H1 (cell line): ENCODE measurements at regions not wholly inside any gene's neighbourhood (a gene's known extent, or its start where the extent isn't known, plus 50 kb on each side); places are given as distances from the start of the nearest gene placed in this dataset.

ENCODE experiments used
- CTCF ChIA-PET: fragments of 300-600 bp; sonication (Branson Sonifier 250); formaldehyde crosslinking; loops from one replicate; lab custom pipeline; 2021; ENCODE audit not compliant: partially characterized antibody; lab: Charles Lee
- POLR2A ChIA-PET: fragments of 300-600 bp; sonication (Branson Sonifier 250); formaldehyde crosslinking; loops from one replicate; lab custom pipeline; 2021; ENCODE audit warnings: inconsistent platforms; ENCODE audit not compliant: partially characterized antibody; lab: Charles Lee
- DNase-seq, 2 experiments: peaks; one replicate each; pipeline versions ENCODE4 v3.0.0 to v3.0.0-alpha.2; 2010 to 2022; ENCODE audit warnings: low spot score in 2 of 2, low read depth in 1 of 2, mixed read lengths in 1 of 2
- FAIRE-seq: peaks from 2 replicates; lab custom pipeline; 2011; peaks lifted over from hg19 to GRCh38; lab: Jason Lieb, UNC
- H2AFZ ChIP-seq: 2 replicates; pipeline ENCODE4 v1.8.1; 2012; ENCODE audit warnings: low read length, inconsistent platforms
- H2AK5ac ChIP-seq: 2 replicates; pipeline ENCODE4 v1.6.1; 2013; ENCODE audit warnings: low read depth, low read length
- H2BK120ac ChIP-seq: replicated peaks from 2 replicates; pipeline ENCODE3; 2013; ENCODE audit warnings: low read depth, low read length, inconsistent platforms
- H2BK12ac ChIP-seq: 2 replicates; pipeline ENCODE4 v1.6.1; 2013; ENCODE audit warnings: low read depth, low read length
- H2BK15ac ChIP-seq: 2 replicates; pipeline ENCODE4 v1.6.1; 2013; ENCODE audit warnings: low read length
- H2BK20ac ChIP-seq: 2 replicates; pipeline ENCODE4 v1.6.1; 2013; ENCODE audit warnings: low read length
- H2BK5ac ChIP-seq: 2 replicates; pipeline ENCODE4 v1.6.1; 2013; ENCODE audit warnings: low read depth, low read length
- H3K14ac ChIP-seq: 2 replicates; pipeline ENCODE4 v1.6.1; 2013; ENCODE audit warnings: inconsistent platforms; ENCODE audit not compliant: insufficient read length
- H3K18ac ChIP-seq: 2 replicates; pipeline ENCODE4 v1.6.1; 2013; ENCODE audit warnings: low read length; ENCODE audit errors: extremely low read depth
- H3K23ac ChIP-seq: 2 replicates; pipeline ENCODE4 v1.6.1; 2013; ENCODE audit warnings: inconsistent platforms; ENCODE audit not compliant: insufficient read length
- H3K23me2 ChIP-seq: 2 replicates; pipeline ENCODE4 v1.6.1; 2013; ENCODE audit warnings: low read depth, low read length
- H3K27ac ChIP-seq: 2 replicates; pipeline ENCODE4 v1.6.1; 2011; ENCODE audit warnings: low read depth, low read length, inconsistent platforms
- H3K27me3 ChIP-seq, 4 experiments: replicated peaks in 1 of 4; 1 replicate in 1 of 4; 2 replicates in 3 of 4; pipeline versions ENCODE4 v1.6.1 to v1.8.1; 2011 to 2013; ENCODE audit warnings: low read length in 3 of 4, mild to moderate bottlenecking in 3 of 4, inconsistent platforms in 2 of 4, mixed read lengths in 2 of 4, moderate library complexity in 1 of 4; ENCODE audit not compliant: control insufficient read depth in 3 of 4, insufficient read depth in 3 of 4; ENCODE audit errors: extremely low read depth in 1 of 4
- H3K36me3 ChIP-seq, 4 experiments: 2 replicates each; pipeline versions ENCODE4 v1.6.1 to v1.8.1; 2011 to 2013; ENCODE audit warnings: mild to moderate bottlenecking in 4 of 4, low read length in 3 of 4, moderate library complexity in 2 of 4, control low read depth in 1 of 4, inconsistent platforms in 1 of 4; ENCODE audit not compliant: insufficient read depth in 4 of 4, control insufficient read depth in 2 of 4
- H3K4ac ChIP-seq: replicated peaks from 2 replicates; pipeline ENCODE3; 2013; ENCODE audit warnings: low read length, low read depth, mixed read lengths, inconsistent platforms; ENCODE audit not compliant: insufficient read length
- H3K4me1 ChIP-seq, 4 experiments: replicated peaks in 1 of 4; 1 replicate in 1 of 4; 2 replicates in 3 of 4; pipeline versions ENCODE4 v1.6.1 to v1.8.1; 2011 to 2013; ENCODE audit warnings: low read length in 3 of 4, inconsistent platforms in 2 of 4, mixed read lengths in 1 of 4; ENCODE audit not compliant: insufficient read depth in 4 of 4, control insufficient read depth in 3 of 4
- H3K4me2 ChIP-seq, 2 experiments: 2 replicates each; pipeline versions ENCODE4 v1.6.1 to v1.8.1; 2011 to 2013; ENCODE audit warnings: low read depth in 2 of 2, low read length in 2 of 2, control low read depth in 1 of 2, inconsistent platforms in 1 of 2, mild to moderate bottlenecking in 1 of 2; ENCODE audit not compliant: insufficient read depth in 1 of 2
- H3K4me3 ChIP-seq, 4 experiments: fragments of 200-600, 300-600 bp in 1 of 4; sonication (generic), shearing (Covaris generic), sonication (Bioruptor Twin) in 1 of 4; 2 replicates each; pipeline versions ENCODE4 v1.5.1 to v1.8.1; 2011 to 2016; ENCODE audit warnings: low read length in 4 of 4, low read depth in 3 of 4, control low read depth in 2 of 4, inconsistent platforms in 2 of 4, mild to moderate bottlenecking in 2 of 4, mixed read lengths in 1 of 4, moderate library complexity in 1 of 4; ENCODE audit not compliant: insufficient read depth in 2 of 4; ENCODE audit errors: extremely low read depth in 1 of 4
- H3K56ac ChIP-seq: replicated peaks from 2 replicates; pipeline ENCODE3; 2013; ENCODE audit warnings: low read depth, mild to moderate bottlenecking, mixed read lengths, low read length, inconsistent platforms; ENCODE audit not compliant: insufficient read length
- H3K79me1 ChIP-seq: 2 replicates; pipeline ENCODE4 v1.6.1; 2013; ENCODE audit warnings: low read depth, low read length, control low read depth
- H3K79me2 ChIP-seq, 2 experiments: 2 replicates each; pipeline versions ENCODE4 v1.6.1 to v1.8.1; 2012 to 2013; ENCODE audit warnings: low read length in 2 of 2, mild to moderate bottlenecking in 2 of 2, inconsistent platforms in 1 of 2; ENCODE audit not compliant: insufficient read depth in 2 of 2, control insufficient read depth in 1 of 2
- H3K9ac ChIP-seq, 4 experiments: replicated peaks in 1 of 4; 1 replicate in 1 of 4; 2 replicates in 3 of 4; pipeline versions ENCODE4 v1.6.1 to v1.8.1; 2011 to 2013; ENCODE audit warnings: low read depth in 3 of 4, low read length in 3 of 4, control low read depth in 2 of 4, mild to moderate bottlenecking in 2 of 4, moderate library complexity in 2 of 4, inconsistent platforms in 1 of 4; ENCODE audit errors: extremely low read depth in 1 of 4
- H3K9me3 ChIP-seq, 2 experiments: 2 replicates each; pipeline versions ENCODE4 v1.6.1 to v1.8.1; 2012 to 2013; ENCODE audit warnings: mild to moderate bottlenecking in 2 of 2, moderate library complexity in 2 of 2, control low read depth in 1 of 2, inconsistent platforms in 1 of 2, low read depth in 1 of 2, low read length in 1 of 2, mixed read lengths in 1 of 2; ENCODE audit not compliant: insufficient read depth in 2 of 2
- H4K20me1 ChIP-seq, 2 experiments: replicated peaks in 1 of 2; 2 replicates each; pipeline versions ENCODE3 to v1.8.1; 2011 to 2013; ENCODE audit warnings: inconsistent platforms in 2 of 2, low read length in 2 of 2, mild to moderate bottlenecking in 1 of 2; ENCODE audit not compliant: insufficient read depth in 2 of 2, control insufficient read depth in 1 of 2
- H4K5ac ChIP-seq: 2 replicates; pipeline ENCODE4 v1.6.1; 2013; ENCODE audit warnings: low read length, low read depth, mixed read lengths, inconsistent platforms; ENCODE audit not compliant: insufficient read length
- H4K8ac ChIP-seq: 2 replicates; pipeline ENCODE4 v1.8.0; 2013; ENCODE audit warnings: mild to moderate bottlenecking, moderate library complexity, low read length, inconsistent platforms; ENCODE audit not compliant: insufficient read depth; ENCODE audit errors: extremely low read depth
- H4K91ac ChIP-seq: replicated peaks from 2 replicates; pipeline ENCODE3; 2013; ENCODE audit warnings: low read length, mixed read lengths, inconsistent platforms; ENCODE audit not compliant: insufficient read length
- CHD1 ChIP-seq: IDR thresholded peaks from 2 replicates; pipeline ENCODE4 v1.6.1; 2012; ENCODE audit warnings: low read depth, low read length, improper control_type of control experiment
- GABPA ChIP-seq: IDR thresholded peaks from 2 replicates; pipeline ENCODE4 v1.6.1; 2011; ENCODE audit warnings: mild to moderate bottlenecking, low read length, moderate library complexity, borderline replicate concordance; ENCODE audit not compliant: insufficient read depth
- KDM4A ChIP-seq: IDR thresholded peaks from one replicate; pipeline ENCODE4 v1.7.1; 2012; ENCODE audit warnings: low read depth, mild to moderate bottlenecking, moderate library complexity, low read length, inconsistent platforms; ENCODE audit not compliant: severe bottlenecking
- RAD21 ChIP-seq, 2 experiments: IDR thresholded peaks in 1 of 2; conservative IDR thresholded peaks in 1 of 2; 2 replicates each; pipeline ENCODE4 v1.6.1; 2011; ENCODE audit warnings: low read depth in 2 of 2, low read length in 2 of 2, improper control_type of control experiment in 1 of 2, inconsistent platforms in 1 of 2, mild to moderate bottlenecking in 1 of 2, moderate library complexity in 1 of 2
- SAP30 ChIP-seq: fragments of 300-600 bp; sonication (generic); IDR thresholded peaks from 2 replicates; pipeline ENCODE4 v1.7.1; 2012; ENCODE audit warnings: low read length, moderate library complexity, mild to moderate bottlenecking, inconsistent platforms; ENCODE audit not compliant: insufficient read depth, insufficient replicate concordance
- SRF ChIP-seq: IDR thresholded peaks from 2 replicates; pipeline ENCODE4 v1.6.1; 2011; ENCODE audit warnings: mild to moderate bottlenecking, low read depth, low read length, moderate library complexity
- SUZ12 ChIP-seq: fragments of 200-600 bp; sonication (generic); IDR thresholded peaks from 2 replicates; pipeline ENCODE4 v1.6.1; 2012; ENCODE audit warnings: mild to moderate bottlenecking, inconsistent platforms, low read length, moderate library complexity, mixed read lengths
- TBP ChIP-seq: IDR thresholded peaks from 2 replicates; pipeline ENCODE4 v1.6.1; 2011; ENCODE audit warnings: low read depth, low read length, improper control_type of control experiment
- USF2 ChIP-seq: IDR thresholded peaks from 2 replicates; pipeline ENCODE4 v1.6.1; 2011; ENCODE audit warnings: low read length, improper control_type of control experiment
- YY1 ChIP-seq: IDR thresholded peaks from 2 replicates; pipeline ENCODE4 v1.6.1; 2011; ENCODE audit warnings: low read depth, mild to moderate bottlenecking, low read length
- TF ChIP-seq, protein P1 (sequence below): IDR thresholded peaks from 2 replicates; pipeline ENCODE4 v1.6.1; 2011; ENCODE audit warnings: low read depth, mild to moderate bottlenecking, low read length; ENCODE audit not compliant: insufficient read depth
- TF ChIP-seq, protein P2 (sequence below): IDR thresholded peaks from 2 replicates; pipeline ENCODE4 v1.6.1; 2012; ENCODE audit warnings: low read length, inconsistent platforms

DNA sequence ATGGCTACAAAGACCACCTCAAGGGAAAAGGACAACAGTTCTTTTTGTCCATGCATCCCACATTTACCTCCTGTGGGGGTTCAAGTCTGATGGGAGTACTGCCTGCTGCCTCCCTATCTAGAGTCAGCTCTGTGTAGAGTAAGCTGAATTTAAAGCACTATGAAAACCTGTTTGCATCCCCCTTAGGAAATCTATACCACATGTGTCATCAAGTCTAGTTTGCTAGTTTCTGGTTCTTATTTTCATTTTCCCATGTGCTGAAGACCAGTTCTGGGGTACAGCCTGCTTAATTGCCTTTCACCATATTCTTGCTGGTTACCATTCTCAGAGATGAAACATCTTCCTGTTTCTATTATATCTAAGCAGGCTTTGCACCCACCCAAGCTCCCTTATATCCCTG is 470.3 kb downstream of the MBD2 start:
- CTCF ChIA-PET = no interaction called here
- Histone ChIP-seq H3K9me3 (no peaks in the 10 kb centered on the region), H3K4me2 (no peak overlapping the region), H2BK12ac (no peak overlapping the region), H3K4me1 (no peaks in the 10 kb centered on the region), H2BK15ac (no peak overlapping the region), H3K27me3 (no peaks in the 10 kb centered on the region), H3K9ac (no peak overlapping the region), H3K4me3 (no peak overlapping the region), H3K14ac (no peak overlapping the region), H3K23ac (no peak overlapping the region), H4K20me1 (no peaks in the 10 kb centered on the region), H4K5ac (no peak overlapping the region), H3K23me2 (no peaks in the 10 kb centered on the region), H2BK20ac (no peak overlapping the region), H2BK5ac (no peak overlapping the region), H3K18ac (no peak overlapping the region), H3K79me2 (no peaks in the 10 kb centered on the region), H3K4ac (no peak overlapping the region), H3K56ac (no peak overlapping the region), H2BK120ac (no peak overlapping the region), H3K27ac (no peak overlapping the region), H4K8ac (no peak overlapping the region), H3K36me3 (no peaks in the 10 kb centered on the region), H2AFZ (no peak overlapping the region), H2AK5ac (no peak overlapping the region), H3K79me1 (no peaks in the 10 kb centered on the region), H4K91ac (no peak overlapping the region)
- no peak for FAIRE-seq
- DNase-seq = no peak
- no peak for TF ChIP-seq SAP30
- no peak for TF ChIP-seq KDM4A
- TF ChIP-seq, protein P1, sequence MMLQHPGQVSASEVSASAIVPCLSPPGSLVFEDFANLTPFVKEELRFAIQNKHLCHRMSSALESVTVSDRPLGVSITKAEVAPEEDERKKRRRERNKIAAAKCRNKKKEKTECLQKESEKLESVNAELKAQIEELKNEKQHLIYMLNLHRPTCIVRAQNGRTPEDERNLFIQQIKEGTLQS = no peak
- no peak for TF ChIP-seq SRF
- no peak for TF ChIP-seq TBP
- TF ChIP-seq, protein P2, sequence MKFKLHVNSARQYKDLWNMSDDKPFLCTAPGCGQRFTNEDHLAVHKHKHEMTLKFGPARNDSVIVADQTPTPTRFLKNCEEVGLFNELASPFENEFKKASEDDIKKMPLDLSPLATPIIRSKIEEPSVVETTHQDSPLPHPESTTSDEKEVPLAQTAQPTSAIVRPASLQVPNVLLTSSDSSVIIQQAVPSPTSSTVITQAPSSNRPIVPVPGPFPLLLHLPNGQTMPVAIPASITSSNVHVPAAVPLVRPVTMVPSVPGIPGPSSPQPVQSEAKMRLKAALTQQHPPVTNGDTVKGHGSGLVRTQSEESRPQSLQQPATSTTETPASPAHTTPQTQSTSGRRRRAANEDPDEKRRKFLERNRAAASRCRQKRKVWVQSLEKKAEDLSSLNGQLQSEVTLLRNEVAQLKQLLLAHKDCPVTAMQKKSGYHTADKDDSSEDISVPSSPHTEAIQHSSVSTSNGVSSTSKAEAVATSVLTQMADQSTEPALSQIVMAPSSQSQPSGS = no peak
- no peak for TF ChIP-seq RAD21 (IDR thresholded peaks at IDR 0.05 in 1 of 2, conservative IDR thresholded peaks at IDR 0.05 in 1 of 2; ENCODE audit: low read depth in 2 of 2, low read length in 2 of 2)
- TF ChIP-seq YY1 = no peak
- no peak for TF ChIP-seq CHD1
- TF ChIP-seq SUZ12 = no peak
- no peak for TF ChIP-seq USF2
- TF ChIP-seq GABPA = no peak
- POLR2A ChIA-PET = no interaction called here
